ENCODE measurements at regions not wholly inside any gene's neighbourhood (a gene's known extent, or its start where the extent isn't known, plus 50 kb on each side); places are given as distances from the start of the nearest gene placed in this dataset.

DNA sequence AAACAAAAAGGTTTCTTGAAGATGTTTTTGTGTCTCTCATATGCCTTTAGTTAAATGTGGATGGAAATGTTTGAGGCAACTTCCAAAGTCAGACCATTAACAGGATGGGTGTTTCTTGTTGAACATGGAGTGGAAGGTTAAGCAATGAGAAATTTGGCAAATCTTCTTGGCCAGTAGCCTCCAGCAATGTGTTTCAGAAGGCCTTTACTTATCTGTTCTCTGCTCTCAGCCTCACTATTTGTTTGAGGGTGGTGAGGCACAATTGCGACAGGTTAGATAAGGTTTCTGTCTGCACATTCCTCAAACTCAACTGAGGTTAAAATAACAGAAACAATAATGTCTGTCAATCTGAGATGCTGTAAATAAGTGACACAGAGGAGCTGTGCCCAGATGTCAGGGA is 1019.0 kb downstream of the DIAPH3 start:
- H3K27ac ChIP-seq (ENCODE audit: low read length) = no peak overlapping the region
- H3K27me3 ChIP-seq (ENCODE audit: control insufficient read depth, insufficient read depth, low read length) = no peaks in the 10 kb centered on the region
- H3K4me3 ChIP-seq (ENCODE audit: low read length) = no peak overlapping the region
- no peak overlapping the region for H3K9ac ChIP-seq (ENCODE audit: low read length)
- H3K36me3 ChIP-seq (ENCODE audit: control insufficient read depth, low read depth, low read length) = no peaks in the 10 kb centered on the region
- H3K4me1 ChIP-seq (ENCODE audit: control insufficient read depth, low read depth, low read length) = no peaks in the 10 kb centered on the region
- H3K9me3 ChIP-seq (ENCODE audit: control insufficient read depth, low read depth, low read length) = no peaks in the 10 kb centered on the region

DNA sequence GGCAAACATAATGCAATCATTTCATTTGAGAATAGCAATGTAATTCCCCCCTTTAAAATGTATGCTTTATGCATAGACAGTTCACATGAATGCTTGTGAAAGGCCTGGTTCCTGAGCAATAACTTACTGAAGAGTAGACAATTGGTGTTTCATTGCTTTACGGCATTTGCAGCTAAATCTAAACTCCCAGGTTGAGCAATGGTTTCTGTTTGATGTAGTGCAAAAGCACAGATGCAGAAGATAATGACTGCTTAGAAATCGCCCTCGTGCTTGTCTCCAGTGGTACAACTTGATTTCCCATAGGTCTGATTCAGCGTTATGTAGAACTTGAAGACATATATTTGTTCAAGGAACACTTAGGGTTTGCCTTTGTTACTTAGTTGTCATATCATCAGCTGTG is 1018.3 kb downstream of the DIAPH3 start:
- Histone ChIP-seq H3K9me3 (ENCODE audit: control insufficient read depth, low read depth, low read length) (no peaks in the 10 kb centered on the region), H3K9ac (ENCODE audit: low read length) (no peak overlapping the region), H3K27ac (ENCODE audit: low read length) (no peak overlapping the region), H3K36me3 (ENCODE audit: control insufficient read depth, low read depth, low read length) (no peaks in the 10 kb centered on the region), H3K4me1 (ENCODE audit: control insufficient read depth, low read depth, low read length) (no peaks in the 10 kb centered on the region), H3K27me3 (ENCODE audit: control insufficient read depth, insufficient read depth, low read length) (no peaks in the 10 kb centered on the region), H3K4me3 (ENCODE audit: low read length) (no peak overlapping the region)

DNA sequence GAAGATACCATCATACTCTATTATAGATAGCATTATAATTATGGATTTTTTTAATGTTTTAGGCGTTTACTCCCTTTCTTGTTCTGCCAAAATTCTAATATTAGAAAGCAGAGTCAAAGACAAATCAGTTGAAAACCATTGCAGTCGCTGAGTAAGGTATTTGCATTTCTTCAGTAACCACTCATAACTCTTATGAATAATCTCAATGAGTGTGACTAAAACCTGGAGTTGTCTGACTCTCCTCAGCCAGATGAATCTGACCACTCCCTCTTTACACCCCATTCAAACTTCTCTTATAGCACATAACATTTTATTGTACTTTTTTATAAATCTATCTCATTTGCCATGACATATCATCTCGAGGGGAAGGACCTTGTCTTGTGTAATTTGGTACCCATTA is 1006.5 kb downstream of the DIAPH3 start:
- H3K4me1 ChIP-seq (ENCODE audit: control insufficient read depth, low read depth, low read length) = no peaks in the 10 kb centered on the region
- no peak overlapping the region for H3K27ac ChIP-seq (ENCODE audit: low read length)
- no peak overlapping the region for H3K9ac ChIP-seq (ENCODE audit: low read length)
- H3K4me3 ChIP-seq (ENCODE audit: low read length) = no peak overlapping the region
- no peaks in the 10 kb centered on the region for H3K27me3 ChIP-seq (ENCODE audit: control insufficient read depth, insufficient read depth, low read length)
- H3K9me3 ChIP-seq (ENCODE audit: control insufficient read depth, low read depth, low read length) = no peaks in the 10 kb centered on the region
- no peaks in the 10 kb centered on the region for H3K36me3 ChIP-seq (ENCODE audit: control insufficient read depth, low read depth, low read length)

DNA sequence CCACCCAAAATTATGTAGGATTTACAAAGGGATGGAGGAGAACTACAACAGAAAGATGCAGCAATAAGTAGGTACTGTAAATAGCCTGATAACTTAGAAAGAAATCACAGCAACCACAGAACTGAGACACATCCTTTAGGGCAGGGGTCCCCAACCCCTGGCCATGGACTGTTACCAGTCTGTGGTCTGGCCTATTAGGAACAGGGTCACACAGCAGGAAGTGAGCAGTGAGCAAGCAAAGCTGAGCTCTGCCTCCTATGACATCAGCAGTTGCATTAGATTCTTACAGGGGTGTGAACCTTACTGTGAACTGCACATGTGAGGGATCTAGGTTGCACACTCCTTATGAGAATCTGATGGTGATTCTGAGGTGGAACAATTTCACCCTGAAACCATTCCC is 997.6 kb downstream of the DIAPH3 start:
- no peak overlapping the region for H3K4me3 ChIP-seq (ENCODE audit: low read length)
- H3K9ac ChIP-seq (ENCODE audit: low read length) = no peak overlapping the region
- no peaks in the 10 kb centered on the region for H3K36me3 ChIP-seq (ENCODE audit: control insufficient read depth, low read depth, low read length)
- no peak overlapping the region for H3K27ac ChIP-seq (ENCODE audit: low read length)
- H3K4me1 ChIP-seq (ENCODE audit: control insufficient read depth, low read depth, low read length) = no peaks in the 10 kb centered on the region
- no peaks in the 10 kb centered on the region for H3K9me3 ChIP-seq (ENCODE audit: control insufficient read depth, low read depth, low read length)
- no peaks in the 10 kb centered on the region for H3K27me3 ChIP-seq (ENCODE audit: control insufficient read depth, insufficient read depth, low read length)

DNA sequence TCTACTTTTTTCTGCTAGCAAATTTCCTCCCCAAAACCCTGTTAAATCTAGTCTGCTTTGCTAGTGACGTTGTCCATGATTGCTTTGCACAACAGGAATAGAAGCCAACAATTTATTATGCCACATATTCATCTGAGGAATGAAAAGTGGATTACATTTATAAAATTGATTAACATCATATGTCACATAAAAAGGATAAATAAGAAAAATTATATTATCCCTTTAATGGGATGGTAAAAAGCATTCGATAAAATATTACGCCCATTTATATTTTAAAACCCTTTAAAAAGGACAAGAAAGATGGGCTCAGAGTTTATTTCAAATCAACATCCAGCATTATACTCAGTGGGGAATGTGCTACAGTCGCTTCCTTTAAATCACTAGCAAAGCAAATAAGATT is 991.7 kb downstream of the DIAPH3 start:
- no peak overlapping the region for H3K4me3 ChIP-seq (ENCODE audit: low read length)
- no peaks in the 10 kb centered on the region for H3K27me3 ChIP-seq (ENCODE audit: control insufficient read depth, insufficient read depth, low read length)
- H3K27ac ChIP-seq (ENCODE audit: low read length) = no peak overlapping the region
- H3K9ac ChIP-seq (ENCODE audit: low read length) = no peak overlapping the region
- H3K4me1 ChIP-seq (ENCODE audit: control insufficient read depth, low read depth, low read length) = no peaks in the 10 kb centered on the region
- H3K36me3 ChIP-seq (ENCODE audit: control insufficient read depth, low read depth, low read length) = no peaks in the 10 kb centered on the region
- no peaks in the 10 kb centered on the region for H3K9me3 ChIP-seq (ENCODE audit: control insufficient read depth, low read depth, low read length)

DNA sequence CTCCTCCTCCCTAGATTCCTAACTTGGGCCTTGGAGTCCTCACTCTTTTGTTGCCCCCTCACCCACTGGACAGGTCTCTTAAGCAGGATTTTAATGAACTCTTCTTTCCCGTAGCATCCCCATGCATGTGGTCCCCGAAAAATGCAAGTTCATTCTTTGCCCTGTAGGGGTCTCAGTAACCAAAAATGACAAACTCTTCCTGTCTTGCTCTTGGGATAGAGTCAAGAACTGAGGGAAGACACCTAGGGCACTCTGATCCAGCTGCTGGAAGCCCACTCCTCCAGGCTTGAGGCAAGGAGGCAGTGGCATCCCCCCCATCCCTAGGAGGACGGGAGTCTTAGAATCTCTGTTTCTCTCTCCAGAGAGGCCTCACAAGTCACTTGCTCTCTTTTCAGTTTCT is 987.0 kb downstream of the DIAPH3 start:
- Histone ChIP-seq H3K4me3 (ENCODE audit: low read length) (no peak overlapping the region), H3K36me3 (ENCODE audit: control insufficient read depth, low read depth, low read length) (no peaks in the 10 kb centered on the region), H3K9me3 (ENCODE audit: control insufficient read depth, low read depth, low read length) (no peaks in the 10 kb centered on the region), H3K9ac (ENCODE audit: low read length) (no peak overlapping the region), H3K4me1 (ENCODE audit: control insufficient read depth, low read depth, low read length) (no peaks in the 10 kb centered on the region), H3K27ac (ENCODE audit: low read length) (no peak overlapping the region), H3K27me3 (ENCODE audit: control insufficient read depth, insufficient read depth, low read length) (no peaks in the 10 kb centered on the region)

DNA sequence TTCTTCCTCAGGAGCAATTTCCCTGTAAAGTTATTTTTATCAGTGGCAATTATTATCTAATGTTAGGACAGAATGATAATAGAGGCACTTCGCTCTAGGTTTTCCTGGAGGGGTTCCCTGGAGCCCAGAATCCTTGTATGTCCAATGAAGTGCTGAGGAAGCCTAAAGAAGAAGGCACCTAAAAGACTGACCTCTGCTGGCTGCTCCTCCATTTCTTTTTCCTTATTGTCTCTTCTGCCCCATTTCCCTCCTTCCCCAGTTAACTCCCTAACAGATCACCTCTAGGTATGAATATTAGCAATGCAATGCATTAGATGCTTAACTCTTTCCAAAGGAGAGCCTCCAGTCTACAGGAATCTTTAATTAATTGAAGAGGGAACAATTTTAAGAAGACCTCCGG is 985.4 kb downstream of the DIAPH3 start:
- Histone ChIP-seq H3K9ac (ENCODE audit: low read length) (no peak overlapping the region), H3K4me3 (ENCODE audit: low read length) (no peak overlapping the region), H3K4me1 (ENCODE audit: control insufficient read depth, low read depth, low read length) (no peaks in the 10 kb centered on the region), H3K27ac (ENCODE audit: low read length) (no peak overlapping the region), H3K36me3 (ENCODE audit: control insufficient read depth, low read depth, low read length) (no peaks in the 10 kb centered on the region), H3K9me3 (ENCODE audit: control insufficient read depth, low read depth, low read length) (no peaks in the 10 kb centered on the region), H3K27me3 (ENCODE audit: control insufficient read depth, insufficient read depth, low read length) (no peaks in the 10 kb centered on the region)

DNA sequence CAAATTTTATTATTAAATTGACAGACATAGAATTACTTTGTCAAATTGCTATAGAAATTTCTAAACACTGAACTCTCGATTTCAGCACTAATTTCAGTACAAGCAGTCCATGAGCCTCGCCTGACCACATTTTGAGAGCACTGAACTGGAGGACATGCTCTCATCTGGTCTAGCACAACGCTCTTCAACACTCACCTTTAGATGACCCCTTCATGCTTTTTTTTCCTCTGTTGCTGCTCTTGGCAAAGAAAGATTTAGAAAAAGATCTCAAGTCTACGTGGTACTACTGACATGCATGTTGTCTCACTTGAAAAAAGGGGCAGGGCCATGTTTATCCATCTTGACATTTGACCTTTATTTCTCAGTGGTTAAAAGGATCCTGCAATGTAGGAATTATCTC is 981.5 kb downstream of the DIAPH3 start:
- H3K36me3 ChIP-seq (ENCODE audit: control insufficient read depth, low read depth, low read length) = no peaks in the 10 kb centered on the region
- H3K9me3 ChIP-seq (ENCODE audit: control insufficient read depth, low read depth, low read length) = no peaks in the 10 kb centered on the region
- no peak overlapping the region for H3K9ac ChIP-seq (ENCODE audit: low read length)
- H3K4me1 ChIP-seq (ENCODE audit: control insufficient read depth, low read depth, low read length) = no peaks in the 10 kb centered on the region
- H3K27ac ChIP-seq (ENCODE audit: low read length) = no peak overlapping the region
- no peaks in the 10 kb centered on the region for H3K27me3 ChIP-seq (ENCODE audit: control insufficient read depth, insufficient read depth, low read length)
- H3K4me3 ChIP-seq (ENCODE audit: low read length) = no peak overlapping the region

DNA sequence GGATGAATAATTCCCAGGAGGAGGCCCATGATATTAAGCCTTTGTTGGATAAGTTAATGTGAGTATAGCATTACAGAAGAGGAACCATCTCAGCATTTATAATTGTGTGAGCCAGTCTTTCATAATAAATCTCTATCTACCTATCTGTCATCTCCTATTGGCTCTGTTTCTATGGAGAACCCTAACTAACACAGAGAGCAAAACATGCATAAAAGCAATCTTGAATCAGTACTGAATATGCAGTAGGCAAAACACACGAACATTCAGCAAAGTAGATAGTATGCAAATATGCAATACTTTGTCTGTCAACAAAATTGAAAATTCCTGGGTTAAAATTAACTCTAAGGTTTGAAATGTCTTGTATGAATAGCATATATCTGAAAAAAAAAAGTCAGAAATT is 966.3 kb downstream of the DIAPH3 start:
- no peaks in the 10 kb centered on the region for H3K4me1 ChIP-seq (ENCODE audit: control insufficient read depth, low read depth, low read length)
- H3K27me3 ChIP-seq (ENCODE audit: control insufficient read depth, insufficient read depth, low read length) = no peaks in the 10 kb centered on the region
- no peak overlapping the region for H3K4me3 ChIP-seq (ENCODE audit: low read length)
- no peak overlapping the region for H3K9ac ChIP-seq (ENCODE audit: low read length)
- no peaks in the 10 kb centered on the region for H3K36me3 ChIP-seq (ENCODE audit: control insufficient read depth, low read depth, low read length)
- no peak overlapping the region for H3K27ac ChIP-seq (ENCODE audit: low read length)
- H3K9me3 ChIP-seq (ENCODE audit: control insufficient read depth, low read depth, low read length) = no peaks in the 10 kb centered on the region

DNA sequence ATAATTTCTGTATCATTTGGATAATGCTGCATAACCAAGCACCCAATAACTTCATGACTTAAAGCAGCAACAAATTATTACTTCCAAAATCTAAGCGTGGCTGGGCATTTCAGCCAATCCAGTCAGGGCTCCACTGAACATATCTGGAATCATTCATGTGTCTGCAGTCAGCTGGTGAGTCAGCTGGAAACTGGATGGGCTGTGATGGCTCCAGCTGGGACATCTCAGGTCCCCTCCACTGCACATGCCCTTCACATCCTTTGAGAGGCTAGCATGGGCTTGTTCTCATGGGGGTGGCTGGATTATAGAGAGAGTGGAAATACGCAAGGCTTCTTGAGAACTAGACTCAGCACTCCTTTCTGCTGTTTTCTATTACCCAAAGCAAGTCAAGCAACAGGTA is 961.9 kb downstream of the DIAPH3 start:
- Histone ChIP-seq H3K27me3 (ENCODE audit: control insufficient read depth, insufficient read depth, low read length) (no peaks in the 10 kb centered on the region), H3K9me3 (ENCODE audit: control insufficient read depth, low read depth, low read length) (no peaks in the 10 kb centered on the region), H3K9ac (ENCODE audit: low read length) (no peak overlapping the region), H3K27ac (ENCODE audit: low read length) (no peak overlapping the region), H3K36me3 (ENCODE audit: control insufficient read depth, low read depth, low read length) (no peaks in the 10 kb centered on the region), H3K4me1 (ENCODE audit: control insufficient read depth, low read depth, low read length) (no peaks in the 10 kb centered on the region), H3K4me3 (ENCODE audit: low read length) (no peak overlapping the region)

DNA sequence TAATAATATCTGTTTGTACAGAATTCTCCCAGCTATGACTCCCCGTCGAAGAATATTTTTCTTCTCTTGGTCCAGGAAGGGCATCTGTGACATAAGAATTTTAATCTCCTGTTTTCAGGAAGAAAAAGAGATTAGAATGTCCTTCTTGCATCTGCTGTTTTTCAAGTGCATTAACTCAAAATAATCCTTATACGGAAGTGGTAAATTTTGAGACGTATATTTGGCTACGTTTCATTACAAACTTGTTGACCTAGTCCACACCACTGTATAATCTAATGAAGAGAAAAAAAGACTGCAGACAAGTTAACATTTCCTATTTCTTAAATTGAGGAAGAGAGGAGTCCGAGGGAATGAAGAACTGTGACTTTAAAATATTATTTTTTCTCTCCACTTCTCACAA is 959.9 kb downstream of the DIAPH3 start:
- H3K9ac ChIP-seq (ENCODE audit: low read length) = no peak overlapping the region
- no peaks in the 10 kb centered on the region for H3K27me3 ChIP-seq (ENCODE audit: control insufficient read depth, insufficient read depth, low read length)
- H3K4me3 ChIP-seq (ENCODE audit: low read length) = no peak overlapping the region
- H3K27ac ChIP-seq (ENCODE audit: low read length) = no peak overlapping the region
- no peaks in the 10 kb centered on the region for H3K9me3 ChIP-seq (ENCODE audit: control insufficient read depth, low read depth, low read length)
- H3K36me3 ChIP-seq (ENCODE audit: control insufficient read depth, low read depth, low read length) = no peaks in the 10 kb centered on the region
- no peaks in the 10 kb centered on the region for H3K4me1 ChIP-seq (ENCODE audit: control insufficient read depth, low read depth, low read length)

DNA sequence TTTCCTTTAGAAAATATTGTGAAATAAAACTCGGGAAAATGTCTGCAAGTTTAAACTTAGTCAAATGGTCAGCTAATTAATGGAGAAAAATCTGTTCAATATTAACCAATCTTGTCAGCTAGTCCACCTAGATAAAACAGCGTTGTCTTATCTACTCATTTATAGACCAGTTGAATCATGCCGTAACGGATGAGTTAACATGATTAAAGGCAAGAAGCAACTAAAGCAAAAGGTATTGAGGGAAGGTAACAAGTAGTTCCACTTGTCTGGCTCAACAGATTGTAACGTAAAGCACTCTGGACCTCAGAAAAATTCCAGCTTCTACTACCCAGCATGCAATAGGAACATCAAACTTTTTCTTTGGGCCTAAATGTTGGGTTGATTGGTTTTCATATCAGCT is 958.2 kb downstream of the DIAPH3 start:
- Histone ChIP-seq H3K4me1 (ENCODE audit: control insufficient read depth, low read depth, low read length) (no peaks in the 10 kb centered on the region), H3K27me3 (ENCODE audit: control insufficient read depth, insufficient read depth, low read length) (no peaks in the 10 kb centered on the region), H3K4me3 (ENCODE audit: low read length) (no peak overlapping the region), H3K9me3 (ENCODE audit: control insufficient read depth, low read depth, low read length) (no peaks in the 10 kb centered on the region), H3K36me3 (ENCODE audit: control insufficient read depth, low read depth, low read length) (no peaks in the 10 kb centered on the region), H3K9ac (ENCODE audit: low read length) (no peak overlapping the region), H3K27ac (ENCODE audit: low read length) (no peak overlapping the region)

All from iPS-18a (cell line).